Stomach (tissue), 4 donors: ENCODE measurements at regions not wholly inside any gene's neighbourhood (a gene's known extent, or its start where the extent isn't known, plus 50 kb on each side); places are given as distances from the start of the nearest gene placed in this dataset.

ENCODE experiments used
- EP300 ChIP-seq: sonication (generic); formaldehyde crosslinking; IDR thresholded peaks from one replicate; pipeline ENCODE4 v1.6.1; 2017; ENCODE audit warnings: antibody characterized with exemption
- POLR2A ChIP-seq, 4 donors: fragments of 450-650 bp; IDR thresholded peaks; one replicate each; pipeline ENCODE4 v1.6.1; 2016; ENCODE audit warnings: antibody characterized with exemption in 4 of 4, control low read depth in 2 of 4, mild to moderate bottlenecking in 1 of 4, moderate library complexity in 1 of 4
- POLR2AphosphoS5 ChIP-seq, 3 donors: sonication (generic); formaldehyde crosslinking; IDR thresholded peaks; one replicate each; pipeline ENCODE4 v1.6.1; 2016; ENCODE audit warnings: antibody characterized with exemption in 3 of 3
- TF ChIP-seq, protein P1 (sequence below), 7 experiments: fragments of 450-650 bp in 4 of 7; fragments of 200-600 bp in 3 of 7; sonication (generic) in 3 of 7; IDR thresholded peaks; one replicate each; pipeline ENCODE4 v1.5.1; 2016 to 2019; ENCODE audit warnings: antibody characterized with exemption in 7 of 7, control low read depth in 2 of 7, mild to moderate bottlenecking in 1 of 7

- TF ChIP-seq POLR2A (IDR thresholded peaks at IDR 0.05) (no peak), POLR2AphosphoS5 (IDR thresholded peaks at IDR 0.05) (no peak), EP300 (no peak)
- TF ChIP-seq, protein P1, sequence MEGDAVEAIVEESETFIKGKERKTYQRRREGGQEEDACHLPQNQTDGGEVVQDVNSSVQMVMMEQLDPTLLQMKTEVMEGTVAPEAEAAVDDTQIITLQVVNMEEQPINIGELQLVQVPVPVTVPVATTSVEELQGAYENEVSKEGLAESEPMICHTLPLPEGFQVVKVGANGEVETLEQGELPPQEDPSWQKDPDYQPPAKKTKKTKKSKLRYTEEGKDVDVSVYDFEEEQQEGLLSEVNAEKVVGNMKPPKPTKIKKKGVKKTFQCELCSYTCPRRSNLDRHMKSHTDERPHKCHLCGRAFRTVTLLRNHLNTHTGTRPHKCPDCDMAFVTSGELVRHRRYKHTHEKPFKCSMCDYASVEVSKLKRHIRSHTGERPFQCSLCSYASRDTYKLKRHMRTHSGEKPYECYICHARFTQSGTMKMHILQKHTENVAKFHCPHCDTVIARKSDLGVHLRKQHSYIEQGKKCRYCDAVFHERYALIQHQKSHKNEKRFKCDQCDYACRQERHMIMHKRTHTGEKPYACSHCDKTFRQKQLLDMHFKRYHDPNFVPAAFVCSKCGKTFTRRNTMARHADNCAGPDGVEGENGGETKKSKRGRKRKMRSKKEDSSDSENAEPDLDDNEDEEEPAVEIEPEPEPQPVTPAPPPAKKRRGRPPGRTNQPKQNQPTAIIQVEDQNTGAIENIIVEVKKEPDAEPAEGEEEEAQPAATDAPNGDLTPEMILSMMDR (IDR thresholded peaks at IDR 0.05) = no peak
Observed at GRCh38 chr5:166436872-166437271, 1854.6 kb upstream of the WWC1 start.
